ENCODE measurements at regions not wholly inside any gene's neighbourhood (a gene's known extent, or its start where the extent isn't known, plus 50 kb on each side); places are given as distances from the start of the nearest gene placed in this dataset.

DNA sequence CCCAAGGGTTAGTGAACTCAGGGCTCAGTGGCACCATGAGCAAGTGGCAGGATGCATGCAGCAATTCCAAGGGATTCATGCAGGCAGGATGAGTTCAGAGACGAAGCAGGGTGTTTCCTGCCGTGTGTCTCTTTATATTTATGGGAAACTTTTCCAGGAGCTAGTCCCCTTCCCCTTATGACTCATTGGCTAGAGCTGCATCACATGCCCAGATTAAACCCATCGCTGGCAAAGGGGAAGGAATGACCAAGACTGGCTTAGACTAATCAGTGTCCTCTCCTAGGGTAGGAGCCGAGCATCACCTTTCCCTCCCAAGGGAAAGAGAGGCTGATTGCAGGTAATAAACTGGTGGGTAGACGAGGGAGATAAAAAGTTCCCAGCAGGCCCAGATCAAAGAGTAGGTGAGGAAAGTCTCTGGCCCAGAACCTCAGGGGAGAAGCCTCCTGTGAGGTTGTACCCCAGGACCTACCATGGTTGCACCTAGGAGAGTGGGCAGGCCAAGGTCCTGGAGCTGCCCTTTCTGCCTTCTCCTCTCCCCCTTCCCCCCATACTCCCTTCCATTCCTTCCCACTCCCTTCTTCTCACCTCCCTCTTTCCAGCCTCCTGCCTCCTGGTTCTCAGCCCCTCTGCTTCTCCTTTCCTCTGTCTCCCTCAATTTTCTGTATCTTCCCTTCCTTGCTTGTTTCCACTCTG is 67.8 kb upstream of the ITGA11 start:
- no peak overlapping the region for H3K4me3 ChIP-seq (ENCODE audit: low read depth, low read length)
- no peak for DNase-seq (ENCODE audit: low read depth)

GRCh38 chr15:68500363-68501258 is 68.6 kb upstream of the ITGA11 start:
- no peak for DNase-seq (ENCODE audit: low read depth)
- no peak overlapping the region for H3K4me3 ChIP-seq (ENCODE audit: low read depth, low read length)

DNA sequence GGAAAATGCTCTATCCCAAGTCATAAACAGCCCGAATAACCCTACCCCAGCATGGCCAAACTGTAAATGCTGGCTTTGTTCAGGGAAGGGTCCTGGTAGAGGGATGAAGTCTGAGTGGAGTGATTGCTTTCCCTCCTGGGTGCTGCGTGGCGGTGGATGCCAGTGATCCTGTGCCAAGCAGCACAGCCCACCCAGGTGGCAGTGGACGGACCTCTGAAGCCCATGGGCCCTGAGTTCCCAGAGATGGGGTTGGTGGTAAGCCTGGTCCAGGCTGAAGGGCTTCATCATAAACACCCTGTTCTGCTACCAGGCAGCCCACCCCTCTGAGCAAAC is 69.3 kb upstream of the ITGA11 start:
- DNase-seq (ENCODE audit: low read depth) = no peak

DNA sequence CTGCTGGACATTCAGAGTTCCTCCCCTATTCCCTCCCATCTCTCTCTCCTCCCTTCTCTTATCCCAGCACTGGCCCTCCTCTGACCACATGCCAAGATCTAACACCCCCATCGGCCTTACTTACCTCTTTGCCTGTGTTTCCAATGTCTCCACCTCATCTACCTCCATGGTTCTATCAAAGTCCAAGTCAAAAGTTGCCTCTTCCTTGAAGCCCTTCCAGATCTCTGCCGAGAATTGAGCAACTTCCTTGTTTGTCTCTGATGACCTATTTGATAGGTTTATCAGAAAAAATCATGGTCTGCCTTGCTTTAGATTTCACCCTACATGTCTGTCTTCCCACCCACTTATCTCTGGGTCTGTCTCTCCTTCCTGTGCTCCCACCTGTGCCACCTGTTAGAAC is 69.7 kb upstream of the ITGA11 start:
- DNase-seq (ENCODE audit: low read depth) = no peak
- H3K4me3 ChIP-seq (ENCODE audit: low read depth, low read length) = no peak overlapping the region

More for the DNA sequence above, 69.3 kb upstream of the ITGA11 start:
- H3K4me3 ChIP-seq (ENCODE audit: low read depth, low read length) = no peak overlapping the region

DNA sequence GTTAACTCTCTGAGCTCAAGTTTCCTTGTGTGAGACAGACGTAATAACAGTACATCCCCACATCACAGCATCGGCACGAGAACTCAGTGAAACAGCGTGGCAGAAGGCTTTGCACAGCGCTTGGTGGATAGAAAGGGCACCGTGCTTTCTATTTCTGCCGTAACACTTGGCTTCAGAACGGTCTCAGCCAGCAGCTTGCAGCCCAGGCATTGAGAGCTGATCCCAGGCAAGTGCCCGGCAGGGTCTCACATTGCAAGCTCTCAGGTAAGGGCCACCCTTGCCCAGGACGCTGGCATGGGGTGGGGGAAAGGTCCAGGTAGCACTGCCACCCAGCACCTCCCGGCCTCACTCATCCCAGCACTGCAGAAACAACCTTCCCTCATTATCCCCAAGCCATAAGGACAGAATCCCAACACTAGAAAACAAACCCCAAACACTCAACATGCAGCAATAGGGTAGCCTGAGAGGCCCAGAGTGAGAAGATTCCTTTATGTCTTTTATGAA is 70.5 kb upstream of the ITGA11 start:
- no peak for DNase-seq (ENCODE audit: low read depth)
- no peak overlapping the region for H3K4me3 ChIP-seq (ENCODE audit: low read depth, low read length)

DNA sequence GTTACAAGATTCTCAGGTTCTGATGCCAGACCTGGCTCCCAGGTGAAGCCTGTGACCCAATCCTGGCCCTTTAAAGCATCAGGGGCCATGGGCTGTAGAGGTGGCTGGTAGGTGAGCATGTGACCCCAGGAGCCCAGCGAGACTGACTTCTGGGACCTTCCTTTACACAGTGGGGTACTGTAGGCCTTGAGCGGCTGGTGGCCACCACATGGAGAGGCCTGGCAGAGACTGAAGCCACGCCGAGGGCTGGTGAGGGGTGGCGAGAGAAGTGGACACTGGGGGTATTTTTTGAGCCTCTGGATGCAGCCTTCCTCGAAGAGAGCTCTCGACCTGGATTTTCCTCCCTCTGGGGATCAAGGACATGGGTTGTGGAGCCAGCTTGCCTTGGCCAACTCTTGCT is 71.2 kb upstream of the ITGA11 start:
- no peak overlapping the region for H3K4me3 ChIP-seq (ENCODE audit: low read depth, low read length)
- DNase-seq (ENCODE audit: low read depth) = no peak

- peak; percentile 65 for DNase-seq (ENCODE audit: low read depth)
- H3K4me3 ChIP-seq (ENCODE audit: low read depth, low read length) = no peak overlapping the region
These were observed 72.1 kb upstream of the ITGA11 start for GRCh38 chr15:68503791-68504680.

DNA sequence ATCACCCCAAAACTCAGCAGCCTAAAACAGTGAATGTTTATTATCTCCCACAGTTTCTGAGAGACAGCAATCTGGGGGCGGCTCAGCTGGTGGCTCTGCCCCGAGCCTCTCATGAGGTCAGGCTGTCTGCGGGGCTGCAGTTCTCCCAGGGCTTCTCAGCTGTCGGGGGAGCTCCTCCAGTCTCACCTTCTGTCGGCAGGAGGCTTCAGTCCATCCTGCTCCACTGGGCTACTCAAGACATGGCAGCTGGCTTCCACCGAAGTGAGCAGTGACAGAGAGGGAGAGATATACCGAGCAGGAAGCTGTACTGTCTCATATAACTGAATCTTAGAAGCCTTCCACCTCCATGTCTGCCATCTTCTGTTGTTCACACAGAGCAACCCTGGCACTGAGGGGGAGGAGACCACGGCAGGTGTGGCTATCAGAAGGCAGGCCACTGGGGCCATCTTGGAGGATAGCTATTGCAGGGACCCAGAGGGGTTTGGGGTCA is 72.8 kb upstream of the ITGA11 start:
- DNase-seq (ENCODE audit: low read depth) = no peak
- H3K4me3 ChIP-seq (ENCODE audit: low read depth, low read length) = no peak overlapping the region

- no peak for DNase-seq (ENCODE audit: low read depth)
- no peak overlapping the region for H3K4me3 ChIP-seq (ENCODE audit: low read depth, low read length)
These were observed 72.7 kb upstream of the CORO2B start for GRCh38 chr15:68506071-68506470.

DNA sequence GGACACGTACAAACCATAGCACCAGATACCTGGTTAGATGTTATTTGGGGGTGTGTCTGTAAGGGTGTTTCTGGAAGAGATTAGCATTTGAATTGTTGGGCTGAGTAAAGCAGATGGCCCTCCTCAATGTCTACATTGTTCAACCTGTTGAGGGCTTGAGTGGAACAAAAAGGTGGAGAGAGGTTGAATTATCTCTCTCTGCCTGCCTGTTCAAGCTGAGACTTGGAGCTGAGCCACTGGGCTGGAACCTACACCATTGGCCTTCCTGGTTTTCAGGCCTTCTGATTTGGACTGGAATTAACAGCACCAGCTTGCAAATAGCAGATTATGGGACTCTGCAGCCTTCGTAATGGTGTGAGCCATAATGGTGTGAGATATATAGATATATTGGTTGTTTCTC is 71.3 kb upstream of the CORO2B start:
- H3K4me3 ChIP-seq (ENCODE audit: low read depth, low read length) = no peak overlapping the region
- DNase-seq (ENCODE audit: low read depth) = no peak

GRCh38 chr15:68508485-68509189 is 70.2 kb upstream of the CORO2B start:
- no peak for DNase-seq (ENCODE audit: low read depth)
- H3K4me3 ChIP-seq (ENCODE audit: low read depth, low read length) = no peak overlapping the region

DNA sequence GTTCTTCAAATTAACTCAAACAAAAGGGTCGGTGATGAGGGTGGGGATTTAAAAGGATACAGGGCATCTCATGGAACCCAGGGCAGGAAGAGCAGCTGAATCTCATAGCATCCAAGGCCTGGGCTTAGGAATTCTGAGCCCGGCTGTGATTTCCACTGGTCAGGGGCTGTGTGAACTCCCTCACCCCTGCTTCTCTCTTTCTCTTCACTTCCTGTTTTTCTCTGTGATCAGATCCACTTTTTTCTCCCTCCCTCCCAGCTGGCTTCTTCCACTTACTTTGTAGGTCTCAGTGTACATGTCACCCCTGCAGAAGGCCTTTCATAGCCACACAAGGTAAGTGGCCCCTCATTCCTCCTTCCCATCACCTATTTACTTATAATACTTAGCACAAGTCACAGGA is 68.2 kb upstream of the CORO2B start:
- no peak for DNase-seq (ENCODE audit: low read depth)
- no peak overlapping the region for H3K4me3 ChIP-seq (ENCODE audit: low read depth, low read length)

GRCh38 chr15:68511073-68511991 is 67.5 kb upstream of the CORO2B start:
- DNase-seq (ENCODE audit: low read depth) = peak; percentile 95
- no peak overlapping the region for H3K4me3 ChIP-seq (ENCODE audit: low read depth, low read length)

- no peak for DNase-seq (ENCODE audit: low read depth)
- no peak overlapping the region for H3K4me3 ChIP-seq (ENCODE audit: low read depth, low read length)
These were observed 66.7 kb upstream of the CORO2B start for GRCh38 chr15:68512052-68512451.

GRCh38 chr15:68512598-68512997 is 66.2 kb upstream of the CORO2B start:
- no peak for DNase-seq (ENCODE audit: low read depth)
- no peak overlapping the region for H3K4me3 ChIP-seq (ENCODE audit: low read depth, low read length)

GRCh38 chr15:68515371-68516095 is 63.3 kb upstream of the CORO2B start:
- no peak for DNase-seq (ENCODE audit: low read depth)
- no peak overlapping the region for H3K4me3 ChIP-seq (ENCODE audit: low read depth, low read length)

- no peak for DNase-seq (ENCODE audit: low read depth)
- no peak overlapping the region for H3K4me3 ChIP-seq (ENCODE audit: low read depth, low read length)
These were observed 61.5 kb upstream of the CORO2B start for GRCh38 chr15:68517285-68517761.
